ENCODE measurements at regions not wholly inside any gene's neighbourhood (a gene's known extent, or its start where the extent isn't known, plus 50 kb on each side); places are given as distances from the start of the nearest gene placed in this dataset.
"Not testable (repeated sequence)": the region's sequence is repeated elsewhere in the genome, so short reads cannot be mapped to it uniquely, and the experiment has no call there.

- Histone ChIP-seq H3K9ac (ENCODE audit: insufficient read depth in 1 of 2, low read length in 2 of 2) (no peak overlapping the region), H3K4me3 (no peak overlapping the region), H3K4me1 (ENCODE audit: control insufficient read depth in 5 of 5, insufficient read depth in 5 of 5, low read length in 5 of 5) (peaks cover 0 to 2% (median 0%) of the 10 kb centered on the region in 5 donors), H3K27me3 (ENCODE audit: control insufficient read depth in 3 of 3, insufficient read depth in 3 of 3, low read length in 2 of 3) (peaks cover 0 to 2% (median 0%) of the 10 kb centered on the region in 3 donors), H3K9me3 (ENCODE audit: control insufficient read depth in 4 of 4, insufficient read depth in 3 of 4, low read length in 3 of 4) (no peaks in the 10 kb centered on the region), H3K27ac (ENCODE audit: low read depth in 1 of 2, low read length in 1 of 2) (no peak overlapping the region), H3K36me3 (ENCODE audit: control insufficient read depth in 4 of 4, insufficient read depth in 4 of 4, low read length in 4 of 4) (no peaks in the 10 kb centered on the region)
- DNase-seq: no peak
- WGBS, 2 donors: 86 to 95% methylated on average over 3 of the region's 3 CpGs
- TF ChIP-seq CTCF (IDR thresholded peaks at IDR 0.05; ENCODE audit: control extremely low read depth, extremely low read depth): no peak
- no peak for ATAC-seq (ENCODE audit: insufficient read depth, low FRiP score)
These were observed 121.9 kb upstream of the RAB18 start for GRCh38 chr10:27382176-27382575.

- Histone ChIP-seq H3K27ac (ENCODE audit: low read depth in 1 of 2, low read length in 1 of 2) (no peak overlapping the region), H3K4me1 (ENCODE audit: control insufficient read depth in 5 of 5, insufficient read depth in 5 of 5, low read length in 5 of 5) (peaks cover 0 to 2% (median 0%) of the 10 kb centered on the region in 5 donors), H3K36me3 (ENCODE audit: control insufficient read depth in 4 of 4, insufficient read depth in 4 of 4, low read length in 4 of 4) (no peaks in the 10 kb centered on the region), H3K4me3 (no peak overlapping the region), H3K9me3 (ENCODE audit: control insufficient read depth in 4 of 4, insufficient read depth in 3 of 4, low read length in 3 of 4) (no peaks in the 10 kb centered on the region), H3K27me3 (ENCODE audit: control insufficient read depth in 3 of 3, insufficient read depth in 3 of 3, low read length in 2 of 3) (peaks cover 0 to 2% (median 0%) of the 10 kb centered on the region in 3 donors), H3K9ac (ENCODE audit: insufficient read depth in 1 of 2, low read length in 2 of 2) (no peak overlapping the region)
- DNase-seq (no peak), ATAC-seq (ENCODE audit: insufficient read depth, low FRiP score) (no peak)
- WGBS, 2 donors: 77 to 82% methylated on average over 6 of the region's 6 CpGs
- TF ChIP-seq CTCF (IDR thresholded peaks at IDR 0.05; ENCODE audit: control extremely low read depth, extremely low read depth): no peak
These were observed 123.2 kb upstream of the RAB18 start for GRCh38 chr10:27380929-27381358.

GRCh38 chr10:27379041-27379440 is 125.1 kb upstream of the RAB18 start:
- not testable (repeated sequence) for H3K9ac ChIP-seq (ENCODE audit: insufficient read depth in 1 of 2, low read length in 2 of 2); DNase-seq; ATAC-seq (ENCODE audit: insufficient read depth, low FRiP score); H3K9me3 ChIP-seq (ENCODE audit: control insufficient read depth in 4 of 4, insufficient read depth in 3 of 4, low read length in 3 of 4); H3K4me1 ChIP-seq (ENCODE audit: control insufficient read depth in 5 of 5, insufficient read depth in 5 of 5, low read length in 5 of 5); H3K27me3 ChIP-seq (ENCODE audit: control insufficient read depth in 3 of 3, insufficient read depth in 3 of 3, low read length in 2 of 3); H3K4me3 ChIP-seq; H3K36me3 ChIP-seq (ENCODE audit: control insufficient read depth in 4 of 4, insufficient read depth in 4 of 4, low read length in 4 of 4); H3K27ac ChIP-seq (ENCODE audit: low read depth in 1 of 2, low read length in 1 of 2)
- 99 to 100% methylated on average over 2 of the region's 2 CpGs for WGBS, 2 donors

- ATAC-seq (ENCODE audit: insufficient read depth, low FRiP score): no peak
- Histone ChIP-seq H3K27me3 (ENCODE audit: control insufficient read depth in 3 of 3, insufficient read depth in 3 of 3, low read length in 2 of 3) (peaks cover 0 to 2% (median 0%) of the 10 kb centered on the region in 3 donors), H3K9ac (ENCODE audit: insufficient read depth in 1 of 2, low read length in 2 of 2) (no peak overlapping the region), H3K4me3 (no peak overlapping the region), H3K27ac (ENCODE audit: low read depth in 1 of 2, low read length in 1 of 2) (no peak overlapping the region), H3K4me1 (ENCODE audit: control insufficient read depth in 5 of 5, insufficient read depth in 5 of 5, low read length in 5 of 5) (no peaks in the 10 kb centered on the region), H3K9me3 (ENCODE audit: control insufficient read depth in 4 of 4, insufficient read depth in 3 of 4, low read length in 3 of 4) (no peaks in the 10 kb centered on the region), H3K36me3 (ENCODE audit: control insufficient read depth in 4 of 4, insufficient read depth in 4 of 4, low read length in 4 of 4) (no peaks in the 10 kb centered on the region)
- no peak for TF ChIP-seq CTCF (IDR thresholded peaks at IDR 0.05; ENCODE audit: control extremely low read depth, extremely low read depth)
- WGBS, 2 donors: 65 to 77% methylated on average over 5 of the region's 5 CpGs
- DNase-seq: no peak
These were observed 130.4 kb upstream of the RAB18 start for GRCh38 chr10:27373566-27374160.
